NCI-H1092 (cell line): ENCODE measurements at regions not wholly inside any gene's neighbourhood (a gene's known extent, or its start where the extent isn't known, plus 50 kb on each side); places are given as distances from the start of the nearest gene placed in this dataset.
"Not testable (repeated sequence)": the region's sequence is repeated elsewhere in the genome, so short reads cannot be mapped to it uniquely, and the experiment has no call there.

ENCODE experiments used
- DNase-seq: peaks from one replicate; lab custom pipeline; 2025; lab: John Stamatoyannopoulos, UW

- DNase-seq: no peak
These were observed 170.5 kb downstream of the SEPTIN7 start for GRCh38 chr7:35971133-35971891.

GRCh38 chr7:35975851-35976454 is 175.1 kb downstream of the SEPTIN7 start:
- peak; percentile 64 for DNase-seq

GRCh38 chr7:35978816-35979640 is 174.0 kb upstream of the EEPD1 start:
- not testable (repeated sequence) for DNase-seq

GRCh38 chr7:35982600-35982999 is 170.5 kb upstream of the EEPD1 start:
- no peak for DNase-seq

- no peak for DNase-seq
These were observed 169.4 kb upstream of the EEPD1 start for GRCh38 chr7:35983626-35984025.

GRCh38 chr7:35985126-35985754 is 167.8 kb upstream of the EEPD1 start:
- peak; percentile 72 for DNase-seq

GRCh38 chr7:35987016-35987415 is 166.0 kb upstream of the EEPD1 start:
- DNase-seq: no peak

- DNase-seq: no peak
These were observed 164.9 kb upstream of the EEPD1 start for GRCh38 chr7:35988105-35988504.

- DNase-seq: no peak
These were observed 164.2 kb upstream of the EEPD1 start for GRCh38 chr7:35988818-35989217.

GRCh38 chr7:35991511-35992232 is 161.4 kb upstream of the EEPD1 start:
- no peak for DNase-seq

GRCh38 chr7:35992436-35992835 is 160.6 kb upstream of the EEPD1 start:
- no peak for DNase-seq

- DNase-seq: no peak
These were observed 159.9 kb upstream of the EEPD1 start for GRCh38 chr7:35993113-35993512.

- no peak for DNase-seq
These were observed 159.1 kb upstream of the EEPD1 start for GRCh38 chr7:35993676-35994606.

GRCh38 chr7:35995334-35995733 is 157.7 kb upstream of the EEPD1 start:
- no peak for DNase-seq

- DNase-seq: no peak
These were observed 154.6 kb upstream of the EEPD1 start for GRCh38 chr7:35998481-35998880.

GRCh38 chr7:36001546-36001945 is 151.5 kb upstream of the EEPD1 start:
- DNase-seq: no peak

GRCh38 chr7:36002900-36003299 is 150.2 kb upstream of the EEPD1 start:
- DNase-seq: no peak

GRCh38 chr7:36003343-36003742 is 149.7 kb upstream of the EEPD1 start:
- no peak for DNase-seq

GRCh38 chr7:36005293-36005692 is 147.8 kb upstream of the EEPD1 start:
- DNase-seq: no peak

- no peak for DNase-seq
These were observed 147.2 kb upstream of the EEPD1 start for GRCh38 chr7:36005876-36006275.
